UCSD-AML1 (cell line): ENCODE measurements at regions not wholly inside any gene's neighbourhood (a gene's known extent, or its start where the extent isn't known, plus 50 kb on each side); places are given as distances from the start of the nearest gene placed in this dataset.

Experiments used
- DNase-seq: peaks from one replicate; lab custom pipeline; 2025; ENCODE audit not compliant: unreplicated experiment; lab: John Stamatoyannopoulos, UW

GRCh38 chr13:74219566-74219965 is 85.4 kb upstream of the KLF12 start:
- no peak for DNase-seq

- no peak for DNase-seq
Observed at GRCh38 chr13:74218291-74218690, 84.1 kb upstream of the KLF12 start.

- no peak for DNase-seq
Observed at GRCh38 chr13:74217811-74218210, 83.6 kb upstream of the KLF12 start.

GRCh38 chr13:74215420-74215819 is 81.2 kb upstream of the KLF12 start:
- DNase-seq = no peak

- DNase-seq = no peak
Observed at GRCh38 chr13:74214321-74214720, 80.1 kb upstream of the KLF12 start.

GRCh38 chr13:74210693-74211393 is 76.6 kb upstream of the KLF12 start:
- DNase-seq = no peak

- no peak for DNase-seq
Observed at GRCh38 chr13:74206855-74207254, 72.7 kb upstream of the KLF12 start.

- no peak for DNase-seq
Observed at GRCh38 chr13:74206061-74206561, 71.9 kb upstream of the KLF12 start.

GRCh38 chr13:74205313-74205690 is 71.1 kb upstream of the KLF12 start:
- no peak for DNase-seq

- no peak for DNase-seq
Observed at GRCh38 chr13:74204602-74205312, 70.6 kb upstream of the KLF12 start.

GRCh38 chr13:74203576-74203975 is 69.4 kb upstream of the KLF12 start:
- DNase-seq = no peak

GRCh38 chr13:74202129-74202813 is 68.1 kb upstream of the KLF12 start:
- no peak for DNase-seq

- no peak for DNase-seq
Observed at GRCh38 chr13:74201530-74201929, 67.3 kb upstream of the KLF12 start.

GRCh38 chr13:74200081-74200480 is 65.9 kb upstream of the KLF12 start:
- DNase-seq = no peak

- no peak for DNase-seq
Observed at GRCh38 chr13:74197677-74198429, 63.6 kb upstream of the KLF12 start.

GRCh38 chr13:74194846-74195245 is 60.6 kb upstream of the KLF12 start:
- DNase-seq = no peak

GRCh38 chr13:74193391-74193790 is 59.2 kb upstream of the KLF12 start:
- DNase-seq = no peak

GRCh38 chr13:74191410-74191809 is 57.2 kb upstream of the KLF12 start:
- no peak for DNase-seq

- no peak for DNase-seq
Observed at GRCh38 chr13:74190999-74191398, 56.8 kb upstream of the KLF12 start.

GRCh38 chr13:74187564-74187963 is 53.4 kb upstream of the KLF12 start:
- no peak for DNase-seq

GRCh38 chr13:74184283-74184682 is 50.1 kb upstream of the KLF12 start:
- DNase-seq = no peak
